Fibroblast of skin of right quadriceps (primary cell): ENCODE measurements at regions not wholly inside any gene's neighbourhood (a gene's known extent, or its start where the extent isn't known, plus 50 kb on each side); places are given as distances from the start of the nearest gene placed in this dataset.
"Not testable (repeated sequence)": the region's sequence is repeated elsewhere in the genome, so short reads cannot be mapped to it uniquely, and the experiment has no call there.

ENCODE experiments used
- DNase-seq: peaks from one replicate; pipeline ENCODE4 v3.0.0-alpha.2; 2013

- no peak for DNase-seq
Measured at GRCh38 chr2:209076151-209076550, 347.7 kb upstream of the MAP2 start.

- DNase-seq: no peak
Measured at GRCh38 chr2:209086761-209087160, 337.1 kb upstream of the MAP2 start.

- DNase-seq: no peak
Measured at GRCh38 chr2:209091056-209091455, 332.8 kb upstream of the MAP2 start.

- no peak for DNase-seq
Measured at GRCh38 chr2:209094221-209094620, 329.6 kb upstream of the MAP2 start.

- DNase-seq: no peak
Measured at GRCh38 chr2:209095432-209095831, 328.4 kb upstream of the MAP2 start.

GRCh38 chr2:209097168-209097567 is 326.7 kb upstream of the MAP2 start:
- DNase-seq: no peak

- DNase-seq: no peak
Measured at GRCh38 chr2:209102319-209102718, 321.5 kb upstream of the MAP2 start.

- DNase-seq: no peak
Measured at GRCh38 chr2:209113026-209113425, 310.8 kb upstream of the MAP2 start.

- DNase-seq: no peak
Measured at GRCh38 chr2:209114588-209115240, 309.1 kb upstream of the MAP2 start.

GRCh38 chr2:209121691-209122090 is 302.2 kb upstream of the MAP2 start:
- no peak for DNase-seq

GRCh38 chr2:209125291-209125690 is 298.6 kb upstream of the MAP2 start:
- no peak for DNase-seq

GRCh38 chr2:209138079-209138478 is 285.8 kb upstream of the MAP2 start:
- DNase-seq: no peak

- no peak for DNase-seq
Measured at GRCh38 chr2:209141142-209141541, 282.7 kb upstream of the MAP2 start.

- no peak for DNase-seq
Measured at GRCh38 chr2:209141818-209142217, 282.0 kb upstream of the MAP2 start.

GRCh38 chr2:209145220-209145691 is 278.6 kb upstream of the MAP2 start:
- DNase-seq: not testable (repeated sequence)

- DNase-seq: no peak
Measured at GRCh38 chr2:209145941-209146681, 277.7 kb upstream of the MAP2 start.

GRCh38 chr2:209146682-209147320 is 277.0 kb upstream of the MAP2 start:
- DNase-seq: no peak

GRCh38 chr2:209147981-209148380 is 275.9 kb upstream of the MAP2 start:
- DNase-seq: no peak

- no peak for DNase-seq
Measured at GRCh38 chr2:209160800-209161588, 262.9 kb upstream of the MAP2 start.

GRCh38 chr2:209162129-209162528 is 261.7 kb upstream of the MAP2 start:
- DNase-seq: no peak

GRCh38 chr2:209181984-209182383 is 241.9 kb upstream of the MAP2 start:
- no peak for DNase-seq

- DNase-seq: peak; percentile 2
Measured at GRCh38 chr2:209186886-209187285, 237.0 kb upstream of the MAP2 start.

GRCh38 chr2:209189893-209190292 is 234.0 kb upstream of the MAP2 start:
- DNase-seq: no peak
